Activated CD4-positive, alpha-beta T cell treated with anti-CD3 and anti-CD28 coated beads for 1 hour (primary cell): ENCODE measurements at regions not wholly inside any gene's neighbourhood (a gene's known extent, or its start where the extent isn't known, plus 50 kb on each side); places are given as distances from the start of the nearest gene placed in this dataset.

Experiments used
- DNase-seq: peaks from one replicate; pipeline ENCODE4 v3.0.0-alpha.2; 2020

GRCh38 chr3:66753670-66754069, 244.4 kb upstream of the KBTBD8 start:
- DNase-seq, result no peak

GRCh38 chr3:66754613-66755012, 243.5 kb upstream of the KBTBD8 start:
- DNase-seq, result no peak

- no peak for DNase-seq
Observed at GRCh38 chr3:66755924-66756323, 242.2 kb upstream of the KBTBD8 start.

GRCh38 chr3:66756468-66757036, 241.6 kb upstream of the KBTBD8 start:
- no peak for DNase-seq

GRCh38 chr3:66761093-66761780, 236.9 kb upstream of the KBTBD8 start:
- DNase-seq, result no peak

GRCh38 chr3:66762916-66763693, 235.0 kb upstream of the KBTBD8 start:
- DNase-seq, result no peak

- no peak for DNase-seq
Observed at GRCh38 chr3:66778107-66778506, 220.0 kb upstream of the KBTBD8 start.

GRCh38 chr3:66778777-66779176, 219.3 kb upstream of the KBTBD8 start:
- no peak for DNase-seq

GRCh38 chr3:66785191-66785909, 212.8 kb upstream of the KBTBD8 start:
- no peak for DNase-seq

- DNase-seq, result no peak
Observed at GRCh38 chr3:66789580-66790237, 208.4 kb upstream of the KBTBD8 start.

- DNase-seq, result no peak
Observed at GRCh38 chr3:66792086-66792485, 206.0 kb upstream of the KBTBD8 start.

GRCh38 chr3:66795365-66795764, 202.7 kb upstream of the KBTBD8 start:
- no peak for DNase-seq

GRCh38 chr3:66796343-66796742, 201.8 kb upstream of the KBTBD8 start:
- no peak for DNase-seq

GRCh38 chr3:66797889-66798560, 200.1 kb upstream of the KBTBD8 start:
- DNase-seq, result no peak

GRCh38 chr3:66800941-66801545, 197.1 kb upstream of the KBTBD8 start:
- DNase-seq, result no peak

GRCh38 chr3:66803206-66803605, 194.9 kb upstream of the KBTBD8 start:
- DNase-seq, result no peak

- DNase-seq, result no peak
Observed at GRCh38 chr3:66803721-66804695, 194.1 kb upstream of the KBTBD8 start.

- no peak for DNase-seq
Observed at GRCh38 chr3:66808891-66809594, 189.1 kb upstream of the KBTBD8 start.

GRCh38 chr3:66809595-66809958, 188.5 kb upstream of the KBTBD8 start:
- no peak for DNase-seq

- DNase-seq, result no peak
Observed at GRCh38 chr3:66812136-66812535, 186.0 kb upstream of the KBTBD8 start.
